ENCODE measurements at regions not wholly inside any gene's neighbourhood (a gene's known extent, or its start where the extent isn't known, plus 50 kb on each side); places are given as distances from the start of the nearest gene placed in this dataset.

DNA sequence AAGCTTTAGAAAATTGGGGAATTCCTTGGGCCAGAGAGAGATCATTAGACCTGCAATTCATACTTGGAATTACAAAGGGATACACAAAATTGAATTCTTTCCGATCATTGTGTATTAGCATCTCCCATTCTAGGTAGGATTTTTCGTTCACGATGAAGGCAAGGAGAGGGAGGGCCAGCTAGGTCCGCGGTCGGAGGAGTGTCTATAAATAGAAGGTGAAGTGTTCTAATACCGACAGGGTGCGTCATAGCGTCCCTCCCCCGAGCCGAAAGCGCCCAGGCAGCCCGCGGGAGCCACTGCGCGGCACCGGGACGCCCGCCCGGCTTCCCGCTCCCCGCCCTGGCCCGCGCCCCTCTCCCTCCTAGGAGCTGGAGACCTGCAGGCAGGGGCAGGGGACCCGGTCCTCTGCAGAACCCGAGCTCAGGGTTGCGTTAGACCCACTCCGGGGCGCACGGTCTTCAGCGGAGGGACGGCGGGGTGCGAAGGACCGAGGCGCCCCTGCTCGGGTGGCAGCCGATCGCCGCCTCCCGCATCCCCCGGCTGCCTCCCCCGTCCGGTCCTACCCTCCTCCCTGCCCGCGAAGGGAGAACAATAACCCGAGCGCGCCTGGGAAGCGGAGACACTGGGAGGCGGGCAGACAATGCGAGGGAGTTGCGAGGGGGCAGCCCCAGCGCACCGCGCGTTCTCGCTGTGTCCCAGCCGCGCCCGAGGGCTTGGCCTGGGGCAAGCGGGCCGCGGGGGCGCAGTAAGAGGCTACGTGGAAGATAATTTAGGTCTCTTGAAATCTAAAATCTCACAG, 114.2 kb upstream of the SERTAD2 start (continued):
- TF ChIP-seq, protein P1, sequence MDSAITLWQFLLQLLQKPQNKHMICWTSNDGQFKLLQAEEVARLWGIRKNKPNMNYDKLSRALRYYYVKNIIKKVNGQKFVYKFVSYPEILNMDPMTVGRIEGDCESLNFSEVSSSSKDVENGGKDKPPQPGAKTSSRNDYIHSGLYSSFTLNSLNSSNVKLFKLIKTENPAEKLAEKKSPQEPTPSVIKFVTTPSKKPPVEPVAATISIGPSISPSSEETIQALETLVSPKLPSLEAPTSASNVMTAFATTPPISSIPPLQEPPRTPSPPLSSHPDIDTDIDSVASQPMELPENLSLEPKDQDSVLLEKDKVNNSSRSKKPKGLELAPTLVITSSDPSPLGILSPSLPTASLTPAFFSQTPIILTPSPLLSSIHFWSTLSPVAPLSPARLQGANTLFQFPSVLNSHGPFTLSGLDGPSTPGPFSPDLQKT (IDR thresholded peaks at IDR 0.05; ENCODE audit: borderline replicate concordance, low read depth, low read length): no peak
- TF ChIP-seq ZNF311 (tag by site-specific recombination; IDR thresholded peaks at IDR 0.05; ENCODE audit: borderline replicate concordance) (no peak), ZNF777 (tag by site-specific recombination; IDR thresholded peaks at IDR 0.05; ENCODE audit: borderline replicate concordance) (no peak), ZIC2 (tag by site-specific recombination; IDR thresholded peaks at IDR 0.05) (peak; percentile 73), ZNF341 (tag by site-specific recombination; IDR thresholded peaks at IDR 0.05; ENCODE audit: low read depth) (peak; percentile 44; the same call in 1 of the 2 replicates), ZNF366 (tag by site-specific recombination; conservative IDR thresholded peaks at IDR 0.05) (peak; percentile 58; the same call in 1 of the 2 replicates), ZNF768 (tag by site-specific recombination; IDR thresholded peaks at IDR 0.05) (no peak), HOXC10 (CRISPR knock-in tag; IDR thresholded peaks at IDR 0.05) (no peak), ZNF184 (tag by site-specific recombination; IDR thresholded peaks at IDR 0.05) (no peak), ZSCAN23 (tag by site-specific recombination; IDR thresholded peaks at IDR 0.05) (no peak), SP7 (tag by site-specific recombination; IDR thresholded peaks at IDR 0.05) (peak; percentile 69), ZNF239 (tag by site-specific recombination; IDR thresholded peaks at IDR 0.05) (no peak), ZNF707 (tag by site-specific recombination; IDR thresholded peaks at IDR 0.05) (no peak), MZF1 (tag by site-specific recombination; IDR thresholded peaks at IDR 0.05; ENCODE audit: borderline replicate concordance) (peak; percentile 78), ZNF221 (tag by site-specific recombination; IDR thresholded peaks at IDR 0.05; ENCODE audit: borderline replicate concordance) (no peak), GFI1B (tag by site-specific recombination; IDR thresholded peaks at IDR 0.05) (no peak), ZBTB48 (tag by site-specific recombination; IDR thresholded peaks at IDR 0.05) (peak; percentile 52; the same call in 1 of the 2 replicates), ZNF274 (IDR thresholded peaks at IDR 0.05; ENCODE audit: low read length) (no peak), ZNF274 (tag by site-specific recombination; IDR thresholded peaks at IDR 0.05; ENCODE audit: borderline replicate concordance) (no peak), SCRT1 (tag by site-specific recombination; IDR thresholded peaks at IDR 0.05; ENCODE audit: borderline replicate concordance) (no peak), ZNF132 (tag by site-specific recombination; IDR thresholded peaks at IDR 0.05; ENCODE audit: borderline replicate concordance) (no peak), WT1 (tag by site-specific recombination; IDR thresholded peaks at IDR 0.05) (peak; percentile 82), ZNF404 (tag by site-specific recombination; IDR thresholded peaks at IDR 0.05) (no peak), ZNF548 (tag by site-specific recombination; IDR thresholded peaks at IDR 0.05) (no peak), HOXA7 (CRISPR knock-in tag; IDR thresholded peaks at IDR 0.05; ENCODE audit: borderline replicate concordance) (no peak), ZNF529 (tag by site-specific recombination; IDR thresholded peaks at IDR 0.05; ENCODE audit: insufficient replicate concordance) (no peak), ZNF473 (tag by site-specific recombination; IDR thresholded peaks at IDR 0.05) (no peak), ZNF211 (tag by site-specific recombination; IDR thresholded peaks at IDR 0.05; ENCODE audit: low read depth) (no peak), IKZF3 (tag by site-specific recombination; IDR thresholded peaks at IDR 0.05) (0 out of 2 replicates have a peak, but pooled peaks have one; percentile 45), ZNF2 (tag by site-specific recombination; IDR thresholded peaks at IDR 0.05) (peak; percentile 72; the same call in 1 of the 2 replicates), ZNF10 (tag by site-specific recombination; IDR thresholded peaks at IDR 0.05) (no peak), FEZF1 (tag by site-specific recombination; IDR thresholded peaks at IDR 0.05) (no peak)
- TF ChIP-seq, protein P2, sequence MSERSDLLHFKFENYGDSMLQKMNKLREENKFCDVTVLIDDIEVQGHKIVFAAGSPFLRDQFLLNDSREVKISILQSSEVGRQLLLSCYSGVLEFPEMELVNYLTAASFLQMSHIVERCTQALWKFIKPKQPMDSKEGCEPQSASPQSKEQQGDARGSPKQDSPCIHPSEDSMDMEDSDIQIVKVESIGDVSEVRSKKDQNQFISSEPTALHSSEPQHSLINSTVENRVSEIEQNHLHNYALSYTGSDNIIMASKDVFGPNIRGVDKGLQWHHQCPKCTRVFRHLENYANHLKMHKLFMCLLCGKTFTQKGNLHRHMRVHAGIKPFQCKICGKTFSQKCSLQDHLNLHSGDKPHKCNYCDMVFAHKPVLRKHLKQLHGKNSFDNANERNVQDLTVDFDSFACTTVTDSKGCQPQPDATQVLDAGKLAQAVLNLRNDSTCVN (tag by site-specific recombination; optimal IDR thresholded peaks at IDR 0.05): peak; percentile 95
- TF ChIP-seq, protein P3, sequence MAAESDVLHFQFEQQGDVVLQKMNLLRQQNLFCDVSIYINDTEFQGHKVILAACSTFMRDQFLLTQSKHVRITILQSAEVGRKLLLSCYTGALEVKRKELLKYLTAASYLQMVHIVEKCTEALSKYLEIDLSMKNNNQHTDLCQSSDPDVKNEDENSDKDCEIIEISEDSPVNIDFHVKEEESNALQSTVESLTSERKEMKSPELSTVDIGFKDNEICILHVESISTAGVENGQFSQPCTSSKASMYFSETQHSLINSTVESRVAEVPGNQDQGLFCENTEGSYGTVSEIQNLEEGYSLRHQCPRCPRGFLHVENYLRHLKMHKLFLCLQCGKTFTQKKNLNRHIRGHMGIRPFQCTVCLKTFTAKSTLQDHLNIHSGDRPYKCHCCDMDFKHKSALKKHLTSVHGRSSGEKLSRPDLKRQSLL (tag by site-specific recombination; IDR thresholded peaks at IDR 0.05): no peak
- TF ChIP-seq, protein P4, sequence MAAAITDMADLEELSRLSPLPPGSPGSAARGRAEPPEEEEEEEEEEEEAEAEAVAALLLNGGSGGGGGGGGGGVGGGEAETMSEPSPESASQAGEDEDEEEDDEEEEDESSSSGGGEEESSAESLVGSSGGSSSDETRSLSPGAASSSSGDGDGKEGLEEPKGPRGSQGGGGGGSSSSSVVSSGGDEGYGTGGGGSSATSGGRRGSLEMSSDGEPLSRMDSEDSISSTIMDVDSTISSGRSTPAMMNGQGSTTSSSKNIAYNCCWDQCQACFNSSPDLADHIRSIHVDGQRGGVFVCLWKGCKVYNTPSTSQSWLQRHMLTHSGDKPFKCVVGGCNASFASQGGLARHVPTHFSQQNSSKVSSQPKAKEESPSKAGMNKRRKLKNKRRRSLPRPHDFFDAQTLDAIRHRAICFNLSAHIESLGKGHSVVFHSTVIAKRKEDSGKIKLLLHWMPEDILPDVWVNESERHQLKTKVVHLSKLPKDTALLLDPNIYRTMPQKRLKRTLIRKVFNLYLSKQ (tag by site-specific recombination; IDR thresholded peaks at IDR 0.05; ENCODE audit: borderline replicate concordance): no peak
- TF ChIP-seq, protein P5, sequence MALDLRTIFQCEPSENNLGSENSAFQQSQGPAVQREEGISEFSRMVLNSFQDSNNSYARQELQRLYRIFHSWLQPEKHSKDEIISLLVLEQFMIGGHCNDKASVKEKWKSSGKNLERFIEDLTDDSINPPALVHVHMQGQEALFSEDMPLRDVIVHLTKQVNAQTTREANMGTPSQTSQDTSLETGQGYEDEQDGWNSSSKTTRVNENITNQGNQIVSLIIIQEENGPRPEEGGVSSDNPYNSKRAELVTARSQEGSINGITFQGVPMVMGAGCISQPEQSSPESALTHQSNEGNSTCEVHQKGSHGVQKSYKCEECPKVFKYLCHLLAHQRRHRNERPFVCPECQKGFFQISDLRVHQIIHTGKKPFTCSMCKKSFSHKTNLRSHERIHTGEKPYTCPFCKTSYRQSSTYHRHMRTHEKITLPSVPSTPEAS (tag by site-specific recombination; IDR thresholded peaks at IDR 0.05): no peak

Data from HEK293 (cell line).